GM19239 (cell line): ENCODE measurements at regions not wholly inside any gene's neighbourhood (a gene's known extent, or its start where the extent isn't known, plus 50 kb on each side); places are given as distances from the start of the nearest gene placed in this dataset.
"Not testable (repeated sequence)": the region's sequence is repeated elsewhere in the genome, so short reads cannot be mapped to it uniquely, and the experiment has no call there.

Source experiments
- DNase-seq: peaks from one replicate; pipeline ENCODE4 v3.0.0; 2011; ENCODE audit warnings: low spot score; ENCODE audit not compliant: insufficient read length
- FAIRE-seq: peaks from 2 replicates; lab custom pipeline; 2011; peaks lifted over from hg19 to GRCh38; lab: Jason Lieb, UNC

DNA sequence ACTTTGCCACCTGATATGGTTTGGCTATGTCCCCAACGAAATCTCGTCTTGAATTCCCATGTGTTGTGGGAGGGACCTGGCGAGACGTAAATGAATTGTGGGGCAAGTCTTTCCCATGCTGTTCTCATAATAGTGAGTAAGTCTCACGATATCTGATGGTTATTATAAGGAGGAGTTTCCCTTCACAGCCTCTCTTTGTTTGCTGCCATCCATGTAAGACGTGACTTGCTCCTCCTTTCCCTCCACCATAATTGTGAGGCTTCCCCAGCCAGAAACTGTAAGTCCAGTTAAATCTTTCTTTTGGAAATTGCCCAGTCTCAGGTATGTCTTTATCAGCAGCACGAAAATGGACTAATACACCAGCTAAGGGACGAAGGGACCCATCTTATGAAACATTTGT, 1303.3 kb downstream of the SUCLG1 start:
- FAIRE-seq (no peak), DNase-seq (no peak)

DNA sequence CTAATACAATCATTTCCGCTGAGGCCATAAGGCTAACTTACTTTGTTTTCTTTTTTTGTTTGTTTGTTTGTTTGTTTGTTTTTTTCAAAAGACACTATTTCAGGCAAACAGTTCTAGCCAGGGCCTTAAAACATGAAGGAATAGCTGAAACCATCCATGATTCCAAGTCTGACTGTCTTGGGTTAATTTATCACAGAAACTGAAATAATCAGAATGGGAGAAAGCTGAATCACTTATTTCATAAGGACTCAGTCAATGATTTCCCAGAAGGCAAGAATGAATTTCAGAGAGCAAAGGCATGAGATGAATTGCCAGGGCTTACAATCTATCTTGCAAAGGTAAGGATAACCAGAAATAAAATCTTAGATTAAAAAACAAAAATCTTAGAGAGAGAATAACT, 1315.1 kb downstream of the SUCLG1 start:
- DNase-seq (no peak), FAIRE-seq (no peak)

- FAIRE-seq (no peak), DNase-seq (no peak)
Observed at GRCh38 chr2:83142934-83143333, 1316.1 kb downstream of the SUCLG1 start.

- DNase-seq = no peak
- FAIRE-seq = no peak
Observed at GRCh38 chr2:83115606-83116005, 1343.5 kb downstream of the SUCLG1 start.

GRCh38 chr2:83115155-83115554, 1343.9 kb downstream of the SUCLG1 start:
- FAIRE-seq (no peak), DNase-seq (no peak)

GRCh38 chr2:83113953-83114352, 1345.1 kb downstream of the SUCLG1 start:
- FAIRE-seq (no peak), DNase-seq (no peak)

GRCh38 chr2:83112858-83113257, 1346.2 kb downstream of the SUCLG1 start:
- FAIRE-seq = no peak

DNA sequence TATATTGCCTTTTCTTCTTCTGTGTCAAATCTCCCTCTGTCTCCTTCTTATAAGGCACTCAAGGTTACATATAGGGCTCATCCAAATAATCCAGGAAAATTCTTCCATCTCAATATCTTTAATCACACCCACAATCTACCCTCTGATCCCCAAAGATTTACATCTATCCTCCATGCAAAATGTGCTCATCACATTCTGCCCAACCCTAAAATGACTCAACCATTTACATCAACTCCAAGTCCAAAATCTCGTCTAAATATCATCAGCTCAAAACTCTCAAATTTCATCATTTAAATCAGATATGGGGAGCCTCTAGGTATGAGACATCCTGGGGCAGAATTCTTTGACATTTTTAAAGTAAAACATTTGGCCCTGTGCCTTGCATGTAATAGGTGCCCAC, 1349.8 kb downstream of the SUCLG1 start:
- FAIRE-seq = no peak
- DNase-seq = no peak

More at GRCh38 chr2:83112858-83113257, 1346.2 kb downstream of the SUCLG1 start:
- DNase-seq = no peak

DNA sequence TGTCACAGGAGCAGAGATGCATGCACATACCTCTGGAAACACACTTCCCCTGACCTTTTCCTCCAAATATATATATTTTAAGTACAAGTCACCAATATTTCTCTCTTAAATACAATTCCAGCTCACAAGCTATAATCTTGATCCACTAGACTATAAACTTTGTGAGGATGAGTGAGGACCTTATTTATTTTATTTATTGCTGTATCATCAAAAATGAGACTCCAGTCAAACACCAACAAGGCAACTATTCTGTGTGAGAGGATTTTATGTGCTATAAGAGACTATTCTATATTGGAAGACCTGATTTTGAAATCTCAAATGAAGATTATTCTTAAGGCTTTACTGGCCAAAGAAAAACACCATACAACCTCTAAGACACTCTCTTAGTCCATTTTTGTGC, 1352.2 kb downstream of the SUCLG1 start:
- DNase-seq (no peak), FAIRE-seq (no peak)

DNA sequence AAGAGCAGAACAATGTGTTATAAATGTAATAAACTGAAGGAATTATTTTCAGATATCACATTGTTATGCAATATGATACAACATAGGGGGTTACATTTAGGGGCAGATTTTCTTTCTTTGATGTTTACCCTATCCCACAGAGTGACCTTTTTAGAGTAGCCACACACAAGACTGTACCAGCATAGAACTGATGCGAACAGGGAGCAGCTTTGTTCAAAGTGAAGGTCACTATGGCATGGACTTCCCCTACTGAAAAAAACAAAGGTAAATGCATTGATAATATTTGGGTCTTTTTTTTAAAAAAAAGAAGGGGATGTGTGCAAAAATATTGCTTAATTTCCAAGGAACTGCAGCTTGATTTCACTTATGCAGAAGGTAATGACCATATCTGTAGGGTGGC, 1354.9 kb downstream of the SUCLG1 start:
- FAIRE-seq = no peak

GRCh38 chr2:83103613-83104012, 1355.5 kb downstream of the SUCLG1 start:
- FAIRE-seq = no peak
- DNase-seq = no peak

More for the DNA sequence above, 1354.9 kb downstream of the SUCLG1 start:
- no peak for DNase-seq

GRCh38 chr2:83089051-83089450, 1370.0 kb downstream of the SUCLG1 start:
- FAIRE-seq, DNase-seq: not testable (repeated sequence)

- FAIRE-seq = no peak
Observed at GRCh38 chr2:83085869-83086268, 1373.2 kb downstream of the SUCLG1 start.

DNA sequence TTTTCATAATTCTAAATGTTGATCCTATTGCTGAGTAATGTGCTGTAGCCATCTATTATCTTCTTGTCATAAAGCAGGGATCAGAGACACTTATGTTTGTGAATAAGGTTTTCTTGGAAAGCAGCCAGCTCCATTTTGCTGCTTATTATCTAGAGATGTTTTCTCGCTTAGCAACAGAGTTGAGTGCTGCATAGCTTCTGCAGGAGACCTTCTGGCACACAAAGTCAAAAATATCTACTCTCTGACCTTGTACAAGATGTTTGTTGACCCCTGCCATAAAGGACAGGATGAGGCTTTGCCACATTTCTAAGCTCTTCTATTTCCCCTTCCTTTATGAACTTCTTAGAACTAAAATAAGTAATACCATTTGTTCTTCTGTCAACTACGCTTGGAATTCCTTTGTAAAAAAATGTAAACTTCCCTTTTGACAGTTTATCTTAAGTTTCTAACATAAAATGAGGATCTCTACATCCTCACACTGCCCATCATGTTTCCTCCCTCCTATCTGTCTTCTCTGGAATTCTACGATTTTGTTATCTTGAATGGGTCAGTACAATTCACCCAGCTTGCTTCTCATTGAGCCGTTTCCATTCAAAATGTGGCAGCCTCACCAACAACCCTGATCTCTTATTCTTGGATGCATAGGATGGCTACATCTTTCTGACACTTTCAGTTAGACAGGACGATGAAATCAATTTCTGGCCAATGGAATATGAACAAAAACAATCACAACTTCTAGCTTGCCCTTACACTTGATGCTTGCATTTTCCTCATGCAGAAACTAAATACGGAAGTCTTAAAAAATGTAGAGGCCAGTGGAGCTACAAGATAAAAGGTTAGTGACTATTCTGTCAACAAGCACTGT, 1377.0 kb downstream of the SUCLG1 start:
- DNase-seq = no peak
- no peak for FAIRE-seq

More at GRCh38 chr2:83085869-83086268, 1373.2 kb downstream of the SUCLG1 start:
- no peak for DNase-seq

DNA sequence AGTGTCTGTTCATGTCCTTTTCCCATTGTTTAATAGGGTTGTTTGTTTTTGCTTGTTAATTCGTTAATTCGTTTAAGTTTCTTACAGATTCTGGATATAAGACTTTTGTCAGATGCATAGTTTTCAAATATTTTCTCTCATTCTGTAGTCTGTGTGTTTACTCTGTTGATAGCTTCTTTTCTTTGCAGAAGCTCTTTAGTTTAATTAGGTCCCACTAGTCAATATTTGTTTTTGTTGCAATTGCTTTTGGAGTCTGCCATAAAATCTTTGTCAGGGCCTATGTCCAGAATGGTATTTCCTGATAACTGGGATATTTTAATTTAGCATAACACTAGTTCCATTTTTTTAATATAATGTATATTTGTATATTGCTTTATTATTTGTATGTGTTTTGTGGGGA, 1380.1 kb downstream of the SUCLG1 start:
- FAIRE-seq (no peak), DNase-seq (no peak)

DNA sequence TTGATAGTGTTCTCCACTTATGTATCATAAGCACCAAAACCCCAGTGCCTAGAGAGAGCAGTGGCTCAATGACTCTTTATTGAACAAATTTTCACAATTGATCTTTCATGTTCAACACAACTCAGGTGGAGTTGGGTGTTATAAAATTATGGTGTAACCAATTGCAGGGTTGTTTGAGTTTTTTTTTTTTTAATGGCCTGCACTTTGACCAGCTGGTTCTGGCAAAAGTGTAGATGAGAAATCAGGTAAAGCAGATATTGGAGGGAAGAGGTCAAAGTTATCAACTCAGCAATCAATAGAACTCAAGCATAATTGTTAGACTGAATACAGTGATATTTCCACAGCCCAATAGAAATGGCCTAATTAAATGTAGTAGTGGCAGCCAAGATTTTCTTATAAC, 1386.3 kb downstream of the SUCLG1 start:
- DNase-seq (no peak), FAIRE-seq (no peak)

GRCh38 chr2:83071914-83072313, 1387.2 kb downstream of the SUCLG1 start:
- DNase-seq = no peak
- no peak for FAIRE-seq

GRCh38 chr2:83071352-83071751, 1387.7 kb downstream of the SUCLG1 start:
- FAIRE-seq (no peak), DNase-seq (no peak)

- no peak for FAIRE-seq
- DNase-seq = no peak
Observed at GRCh38 chr2:83069724-83070123, 1389.4 kb downstream of the SUCLG1 start.

- DNase-seq = no peak
Observed at GRCh38 chr2:83068714-83069113, 1390.4 kb downstream of the SUCLG1 start.

GRCh38 chr2:83067947-83068346, 1391.1 kb downstream of the SUCLG1 start:
- no peak for DNase-seq
- no peak for FAIRE-seq

More at GRCh38 chr2:83068714-83069113, 1390.4 kb downstream of the SUCLG1 start:
- FAIRE-seq = no peak

DNA sequence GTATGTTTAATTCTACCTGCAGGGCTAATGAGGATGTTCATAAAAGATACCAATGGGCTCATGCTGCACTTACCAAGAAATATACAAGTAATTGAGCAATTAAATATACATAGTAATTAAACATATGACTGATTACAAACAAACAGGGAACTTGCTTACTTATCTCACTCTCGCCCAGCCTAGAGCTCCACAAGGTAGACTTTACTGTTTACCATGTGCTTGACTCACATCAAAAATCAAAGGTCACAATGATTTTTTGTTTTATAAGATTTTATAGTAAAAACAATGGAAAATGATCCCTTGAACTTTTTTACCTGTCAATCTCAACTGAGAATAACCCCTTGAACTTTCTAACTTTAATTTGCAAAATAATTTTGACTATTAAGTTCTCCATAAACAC, 1395.1 kb downstream of the SUCLG1 start:
- DNase-seq (no peak), FAIRE-seq (no peak)
